CD14-positive monocyte (primary cell): ENCODE measurements at regions not wholly inside any gene's neighbourhood (a gene's known extent, or its start where the extent isn't known, plus 50 kb on each side); places are given as distances from the start of the nearest gene placed in this dataset.

ENCODE experiments used
- DNase-seq, 3 donors: peaks; one replicate each; pipeline ENCODE4 v3.0.0-alpha.2; 2011 to 2022
- H2AFZ ChIP-seq: 2 replicates; pipeline ENCODE4 v1.6.0; 2012; ENCODE audit warnings: mild to moderate bottlenecking, low read depth, low read length, inconsistent platforms; ENCODE audit not compliant: insufficient read depth, poor library complexity, severe bottlenecking
- H3K27ac ChIP-seq, 2 donors: 1 replicate in 1 of 2; 2 replicates in 1 of 2; pipeline ENCODE4 v1.5.1; 2012 to 2013; ENCODE audit warnings: low read length in 2 of 2, control low read depth in 1 of 2, inconsistent platforms in 1 of 2, low read depth in 1 of 2, mild to moderate bottlenecking in 1 of 2
- H3K27me3 ChIP-seq, 2 donors: one replicate each; pipeline versions ENCODE4 v1.6.0 to v1.6.1; 2011 to 2013; ENCODE audit warnings: low read length in 2 of 2; ENCODE audit not compliant: control insufficient read depth in 2 of 2, insufficient read depth in 2 of 2
- H3K36me3 ChIP-seq, 2 donors: replicated peaks in 1 of 2; 1 replicate in 1 of 2; 2 replicates in 1 of 2; pipeline versions ENCODE4 v1.5.1 to v1.6.1; 2012 to 2013; ENCODE audit warnings: low read length in 2 of 2, control low read depth in 1 of 2, inconsistent platforms in 1 of 2, mild to moderate bottlenecking in 1 of 2; ENCODE audit not compliant: insufficient read depth in 2 of 2, control insufficient read depth in 1 of 2
- H3K4me1 ChIP-seq, 2 donors: 1 replicate in 1 of 2; 2 replicates in 1 of 2; pipeline versions ENCODE4 v1.5.1 to v1.6.1; 2012 to 2013; ENCODE audit warnings: low read length in 2 of 2, control low read depth in 1 of 2, inconsistent platforms in 1 of 2, mild to moderate bottlenecking in 1 of 2, moderate library complexity in 1 of 2; ENCODE audit not compliant: insufficient read depth in 2 of 2, control insufficient read depth in 1 of 2
- H3K4me2 ChIP-seq: replicated peaks from 2 replicates; pipeline ENCODE3; 2012; ENCODE audit warnings: low read length, moderate library complexity, mild to moderate bottlenecking; ENCODE audit not compliant: poor library complexity, severe bottlenecking; ENCODE audit errors: extremely low read depth
- H3K4me3 ChIP-seq, 3 experiments: fragments of 200-600 bp in 1 of 3; sonication (generic) in 1 of 3; replicated peaks in 1 of 3; 1 replicate in 2 of 3; 2 replicates in 1 of 3; pipeline ENCODE4 v1.5.1; 2011 to 2013; ENCODE audit warnings: low read length in 3 of 3, mild to moderate bottlenecking in 3 of 3, control low read depth in 2 of 3, low read depth in 2 of 3, inconsistent platforms in 1 of 3, moderate library complexity in 1 of 3
- H3K79me2 ChIP-seq: 2 replicates; pipeline ENCODE4 v1.6.0; 2012; ENCODE audit warnings: mild to moderate bottlenecking, control low read depth, inconsistent platforms, low read length, moderate library complexity; ENCODE audit not compliant: insufficient read depth
- H3K9ac ChIP-seq: 2 replicates; pipeline ENCODE4 v1.6.0; 2017; ENCODE audit warnings: low read length, mild to moderate bottlenecking; ENCODE audit not compliant: insufficient read depth, poor library complexity, severe bottlenecking
- H3K9me3 ChIP-seq, 2 donors: replicated peaks in 1 of 2; 1 replicate in 1 of 2; 2 replicates in 1 of 2; pipeline versions ENCODE4 v1.5.1 to v1.6.1; 2012 to 2013; ENCODE audit warnings: low read length in 2 of 2, control low read depth in 1 of 2; ENCODE audit not compliant: control insufficient read depth in 1 of 2, insufficient read depth in 1 of 2
- H4K20me1 ChIP-seq: 2 replicates; pipeline ENCODE4 v1.6.0; 2012; ENCODE audit warnings: mild to moderate bottlenecking, low read length, control low read depth, moderate library complexity; ENCODE audit not compliant: insufficient read depth
- H3K27ac Mint-ChIP-seq, 7 donors: one replicate each; pipeline ENCODE4 v1.8.0; 2020; ENCODE audit warnings: mild to moderate bottlenecking in 7 of 7, mixed read lengths in 7 of 7, moderate library complexity in 6 of 7, inconsistent platforms in 2 of 7
- H3K27me3 Mint-ChIP-seq, 3 donors: one replicate each; pipeline ENCODE4 v1.8.0; 2021 to 2022; ENCODE audit warnings: low read depth in 3 of 3, mild to moderate bottlenecking in 3 of 3, mixed read lengths in 3 of 3, moderate library complexity in 3 of 3, inconsistent platforms in 1 of 3
- H3K36me3 Mint-ChIP-seq, 2 donors: one replicate each; pipeline ENCODE4 v1.8.0; 2020; ENCODE audit warnings: mixed read lengths in 2 of 2, inconsistent platforms in 1 of 2, mild to moderate bottlenecking in 1 of 2
- H3K4me1 Mint-ChIP-seq: one replicate; pipeline ENCODE4 v1.8.0; 2020; ENCODE audit warnings: mild to moderate bottlenecking, mixed read lengths
- H3K4me3 Mint-ChIP-seq, 2 donors: one replicate each; pipeline ENCODE4 v1.8.0; 2020; ENCODE audit warnings: mild to moderate bottlenecking in 2 of 2, mixed read lengths in 2 of 2, moderate library complexity in 1 of 2
- H3K9me3 Mint-ChIP-seq, 7 donors: one replicate each; pipeline ENCODE4 v1.8.0; 2020 to 2022; ENCODE audit warnings: mixed read lengths in 7 of 7, mild to moderate bottlenecking in 6 of 7, moderate library complexity in 6 of 7, inconsistent platforms in 2 of 7
- CTCF ChIP-seq: fragments of 200-600 bp; IDR thresholded peaks from one replicate; pipeline ENCODE4 v1.8.0; 2022; ENCODE audit warnings: antibody characterized with exemption, mild to moderate bottlenecking
- WGBS: methylation state at CpG from one replicate; pipeline ENCODE4 v1.1.5; 2013; ENCODE audit warnings: missing lambda C conversion rate; ENCODE audit not compliant: insufficient coverage; 5-methylcytosine and 5-hydroxymethylcytosine counted together
- intact Hi-C, 2 donors: fragments of 100-400 bp; cut with micrococcal nuclease; formaldehyde crosslinking; loops; one replicate each; pipeline versions ENCODE4 v1.15.0 to v1.15.1; 2023

- Histone ChIP-seq H3K9ac (no peak overlapping the region), H3K4me3 (no peak overlapping the region), H3K27me3 (no peaks in the 10 kb centered on the region), H3K4me1 (no peaks in the 10 kb centered on the region), H3K36me3 (no peaks in the 10 kb centered on the region), H3K4me2 (no peak overlapping the region), H3K27ac (no peak overlapping the region), H2AFZ (no peak overlapping the region), H3K79me2 (no peaks in the 10 kb centered on the region), H3K9me3 (no peaks in the 10 kb centered on the region), H4K20me1 (no peaks in the 10 kb centered on the region)
- no peaks in the 10 kb centered on the region for H3K36me3 Mint-ChIP-seq
- H3K4me1 Mint-ChIP-seq, result no peaks in the 10 kb centered on the region
- 96% methylated on average over 6 of the region's 11 CpGs for WGBS
- no peak overlapping the region for H3K4me3 Mint-ChIP-seq
- intact Hi-C loops, result no loop called here
- DNase-seq, result no peak
- H3K9me3 Mint-ChIP-seq, result no peaks in the 10 kb centered on the region
- no peak for TF ChIP-seq CTCF
- peaks cover 0 to 3% (median 2%) of the 10 kb centered on the region in 3 donors for H3K27me3 Mint-ChIP-seq
- H3K27ac Mint-ChIP-seq, result no peak overlapping the region
Observed at GRCh38 chr10:4678951-4679671, 146.9 kb upstream of the AKR1E2 start.

GRCh38 chr10:4678023-4678950, 147.7 kb upstream of the AKR1E2 start:
- H3K36me3 Mint-ChIP-seq, result no peaks in the 10 kb centered on the region
- no peak overlapping the region for H2AFZ ChIP-seq
- H3K27ac Mint-ChIP-seq, result no peak overlapping the region

More at GRCh38 chr10:4678023-4678950, 147.7 kb upstream of the AKR1E2 start:
- Mint-ChIP-seq H3K9me3 (no peaks in the 10 kb centered on the region), H3K27me3 (peaks cover 0 to 3% (median 0%) of the 10 kb centered on the region in 3 donors), H3K4me3 (no peak overlapping the region), H3K4me1 (no peaks in the 10 kb centered on the region)
- 78% methylated on average over 4 of the region's 11 CpGs for WGBS
- no peaks in the 10 kb centered on the region for H3K36me3 ChIP-seq
- no peak overlapping the region for H3K4me2 ChIP-seq
- H3K9ac ChIP-seq, result no peak overlapping the region
- H3K4me3 ChIP-seq, result no peak overlapping the region
- no peaks in the 10 kb centered on the region for H3K4me1 ChIP-seq
- H4K20me1 ChIP-seq, result no peaks in the 10 kb centered on the region
- H3K27me3 ChIP-seq, result no peaks in the 10 kb centered on the region
- H3K27ac ChIP-seq, result no peak overlapping the region
- intact Hi-C loops, result no loop called here
- no peak for TF ChIP-seq CTCF
- H3K79me2 ChIP-seq, result no peaks in the 10 kb centered on the region
- H3K9me3 ChIP-seq, result no peaks in the 10 kb centered on the region
- DNase-seq, result no peak
